AG09309 (cell line): ENCODE measurements at regions not wholly inside any gene's neighbourhood (a gene's known extent, or its start where the extent isn't known, plus 50 kb on each side); places are given as distances from the start of the nearest gene placed in this dataset.

Source experiments
- DNase-seq: peaks from one replicate; pipeline ENCODE4 v3.0.0-alpha.2; 2010; ENCODE audit warnings: low read depth
- H3K4me3 ChIP-seq: 2 replicates; pipeline ENCODE4 v1.5.1; 2011; ENCODE audit warnings: mild to moderate bottlenecking, low read depth, low read length, moderate library complexity; ENCODE audit not compliant: control insufficient read depth
- CTCF ChIP-seq: IDR thresholded peaks from 2 replicates; pipeline ENCODE4 v1.5.1; 2011; ENCODE audit warnings: mild to moderate bottlenecking, low read depth, low read length, inconsistent platforms; ENCODE audit not compliant: insufficient read depth, control insufficient read depth; ENCODE audit errors: missing control alignments

- no peak overlapping the region for H3K4me3 ChIP-seq
- TF ChIP-seq CTCF: no peak
- DNase-seq: no peak
These were observed 58.8 kb upstream of the PTGFR start for GRCh38 chr1:78432016-78432415.

GRCh38 chr1:78434351-78434750, 56.4 kb upstream of the PTGFR start:
- no peak for TF ChIP-seq CTCF
- no peak for DNase-seq
- no peak overlapping the region for H3K4me3 ChIP-seq

GRCh38 chr1:78436961-78437360, 53.8 kb upstream of the PTGFR start:
- no peak for DNase-seq
- H3K4me3 ChIP-seq: no peak overlapping the region
- no peak for TF ChIP-seq CTCF

GRCh38 chr1:78437396-78437795, 53.4 kb upstream of the PTGFR start:
- H3K4me3 ChIP-seq: no peak overlapping the region
- DNase-seq: no peak
- TF ChIP-seq CTCF: no peak

- no peak for TF ChIP-seq CTCF
- no peak overlapping the region for H3K4me3 ChIP-seq
These were observed 52.8 kb upstream of the PTGFR start for GRCh38 chr1:78437941-78438340.

GRCh38 chr1:78440381-78440793, 50.4 kb upstream of the PTGFR start:
- DNase-seq: peak; percentile 80
- no peak overlapping the region for H3K4me3 ChIP-seq
- no peak for TF ChIP-seq CTCF

More at GRCh38 chr1:78437941-78438340, 52.8 kb upstream of the PTGFR start:
- DNase-seq: no peak
